ENCODE measurements at regions not wholly inside any gene's neighbourhood (a gene's known extent, or its start where the extent isn't known, plus 50 kb on each side); places are given as distances from the start of the nearest gene placed in this dataset.
"Not testable (repeated sequence)": the region's sequence is repeated elsewhere in the genome, so short reads cannot be mapped to it uniquely, and the experiment has no call there.

- DNase-seq (ENCODE audit: low spot score): no peak
- no peak for ATAC-seq
Observed at GRCh38 chr3:137295336-137295735, 337.6 kb downstream of the IL20RB start.

DNA sequence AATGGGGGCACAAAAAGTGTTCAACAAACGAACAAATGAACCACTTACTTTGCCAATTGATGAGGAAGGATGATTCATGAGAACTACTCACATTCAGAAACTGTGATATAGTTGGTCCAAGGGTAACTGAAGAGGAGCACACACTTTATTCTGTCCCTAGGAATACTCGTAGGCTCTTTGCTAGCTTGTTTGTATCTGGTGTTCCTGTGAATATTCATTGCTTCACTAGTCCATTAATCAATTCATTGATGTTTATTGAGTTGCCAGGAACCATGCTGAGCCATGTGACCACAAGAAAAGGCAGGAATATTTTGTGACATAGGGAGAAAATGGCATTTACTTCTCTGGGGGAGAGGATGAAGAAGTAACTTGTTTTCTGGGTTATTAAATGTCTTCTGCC is 338.3 kb downstream of the IL20RB start:
- no peak for DNase-seq (ENCODE audit: low spot score)
- no peak for ATAC-seq

- ATAC-seq (no peak), DNase-seq (ENCODE audit: low spot score) (no peak)
Observed at GRCh38 chr3:137297770-137298169, 340.0 kb downstream of the IL20RB start.

DNA sequence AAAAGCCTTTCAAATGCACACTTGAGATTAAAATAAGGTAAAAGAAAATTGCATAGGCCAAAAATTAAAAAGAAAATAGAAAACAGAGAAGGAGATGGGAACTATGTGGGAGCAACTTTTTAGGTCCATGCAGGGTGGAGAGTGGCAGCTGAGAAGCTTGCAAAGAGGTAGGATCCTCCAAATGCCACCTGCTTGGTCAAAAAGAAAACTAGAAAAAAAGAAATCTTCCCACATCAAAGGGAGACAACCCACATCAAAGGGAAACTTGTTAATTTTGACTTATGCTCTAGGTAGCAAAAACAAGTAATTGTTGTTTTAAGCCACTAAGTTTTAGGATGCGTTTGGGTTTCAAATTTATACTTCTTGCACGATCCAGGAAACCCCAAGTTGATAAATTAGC is 342.9 kb downstream of the IL20RB start:
- ATAC-seq (no peak), DNase-seq (ENCODE audit: low spot score) (no peak)

- no peak for ATAC-seq
- DNase-seq (ENCODE audit: low spot score): no peak
Observed at GRCh38 chr3:137304313-137305056, 346.7 kb downstream of the IL20RB start.

DNA sequence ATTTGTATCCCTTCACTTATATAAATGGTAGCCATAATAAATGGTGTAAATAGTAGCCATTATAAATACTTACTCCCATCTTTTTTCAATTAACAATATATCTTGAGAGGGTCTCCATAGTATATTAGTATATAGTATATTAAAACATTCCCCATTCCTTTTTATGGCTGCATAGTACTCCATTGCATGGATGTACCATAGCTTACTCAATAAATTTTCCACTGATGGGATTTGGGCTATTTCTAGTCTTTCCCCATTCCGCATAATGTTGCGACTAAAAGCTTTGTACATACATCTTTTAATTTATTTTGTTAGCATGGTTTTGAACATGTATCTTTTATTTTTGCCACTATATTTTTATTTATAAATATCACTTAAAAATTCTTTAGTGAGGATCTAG is 366.3 kb downstream of the IL20RB start:
- ATAC-seq: no peak
- DNase-seq (ENCODE audit: low spot score): no peak

- ATAC-seq (no peak), DNase-seq (ENCODE audit: low spot score) (no peak)
Observed at GRCh38 chr3:137325170-137325569, 367.4 kb downstream of the IL20RB start.

- no peak for DNase-seq (ENCODE audit: low spot score)
- ATAC-seq: no peak
Observed at GRCh38 chr3:137325934-137326333, 368.2 kb downstream of the IL20RB start.

- DNase-seq (ENCODE audit: low spot score): no peak
- no peak for ATAC-seq
Observed at GRCh38 chr3:137329594-137329993, 371.8 kb downstream of the IL20RB start.

DNA sequence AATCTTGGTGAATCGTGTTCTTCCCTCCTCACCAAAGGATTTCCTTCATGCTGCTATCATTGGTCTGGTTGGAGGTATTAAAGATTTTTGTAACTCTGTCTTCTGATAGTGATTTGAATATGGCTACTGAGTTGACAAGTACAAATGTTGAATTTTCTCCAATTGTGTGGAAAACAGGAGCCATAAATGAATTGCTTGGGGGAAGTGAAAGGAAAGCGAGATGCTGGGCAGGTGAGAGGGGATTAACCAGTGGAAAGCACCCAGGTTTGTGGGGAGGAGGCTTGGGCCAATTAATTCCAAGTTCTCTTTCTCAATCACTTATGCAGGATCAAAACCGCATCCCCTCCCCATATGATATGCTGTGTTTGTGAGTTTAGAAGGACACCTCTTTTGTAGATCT is 372.5 kb downstream of the IL20RB start:
- DNase-seq (ENCODE audit: low spot score): no peak

DNA sequence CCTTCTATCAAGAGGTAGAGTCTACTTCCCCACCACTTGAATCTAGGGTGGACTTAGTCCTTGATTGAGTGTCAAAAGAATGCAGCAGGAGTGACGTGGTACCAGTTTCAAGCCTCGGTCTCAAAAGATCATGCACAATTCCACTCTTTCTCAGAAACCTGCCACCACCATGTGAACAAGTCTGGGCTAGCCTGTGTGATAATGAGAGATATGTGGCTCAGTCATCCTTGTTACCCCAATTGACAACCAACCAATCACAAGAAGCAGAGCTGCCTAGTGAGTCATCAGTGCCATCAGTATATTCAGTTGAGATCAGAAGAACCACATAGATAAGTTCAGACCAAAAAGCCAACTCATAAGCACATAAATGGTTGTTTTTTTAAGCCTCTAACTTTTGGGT is 374.5 kb downstream of the IL20RB start:
- DNase-seq (ENCODE audit: low spot score): no peak
- ATAC-seq: no peak

More for the DNA sequence above, 372.5 kb downstream of the IL20RB start:
- ATAC-seq: no peak

- no peak for DNase-seq (ENCODE audit: low spot score)
- no peak for ATAC-seq
Observed at GRCh38 chr3:137335478-137335877, 377.7 kb downstream of the IL20RB start.

DNA sequence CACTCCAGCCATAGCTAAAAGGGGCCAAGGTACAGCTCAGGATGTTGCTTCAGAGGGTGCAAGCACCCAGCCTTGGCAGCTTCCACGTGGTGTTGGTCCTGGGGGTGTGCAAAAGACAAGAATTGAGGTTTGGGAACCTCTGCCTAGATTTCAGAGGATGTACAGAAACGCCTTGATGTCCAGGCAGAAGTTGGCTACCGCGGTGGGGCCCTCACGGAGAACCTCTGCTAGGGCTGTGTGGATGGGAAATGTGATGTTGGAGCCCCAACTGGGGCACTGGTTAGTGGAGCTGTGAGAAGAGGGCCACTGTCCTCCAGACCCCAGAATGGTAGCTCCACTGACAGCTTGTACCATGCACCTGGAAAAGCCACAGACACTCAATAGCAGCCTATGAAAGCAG is 380.6 kb downstream of the IL20RB start:
- not testable (repeated sequence) for ATAC-seq

DNA sequence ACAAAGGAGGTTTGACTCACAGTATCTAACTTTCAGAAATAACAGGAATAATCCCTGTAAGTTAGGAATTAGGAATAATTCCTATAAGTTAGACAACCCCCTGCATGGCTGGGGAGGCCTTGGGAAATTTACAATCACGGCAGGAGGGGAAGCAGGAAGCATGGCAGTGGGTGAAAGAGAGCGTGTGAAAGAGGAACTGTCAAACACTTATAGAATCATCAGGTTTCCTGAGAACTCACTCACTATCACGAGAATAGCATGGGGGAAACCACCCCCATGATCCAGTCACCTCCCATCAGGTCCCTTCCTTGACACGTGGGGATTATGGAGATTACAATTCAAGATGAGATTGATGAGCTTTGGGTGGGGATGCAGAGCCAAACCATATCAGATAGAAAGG is 385.5 kb downstream of the IL20RB start:
- ATAC-seq (no peak), DNase-seq (ENCODE audit: low spot score) (no peak)

More for the DNA sequence above, 380.6 kb downstream of the IL20RB start:
- DNase-seq (ENCODE audit: low spot score): not testable (repeated sequence)

DNA sequence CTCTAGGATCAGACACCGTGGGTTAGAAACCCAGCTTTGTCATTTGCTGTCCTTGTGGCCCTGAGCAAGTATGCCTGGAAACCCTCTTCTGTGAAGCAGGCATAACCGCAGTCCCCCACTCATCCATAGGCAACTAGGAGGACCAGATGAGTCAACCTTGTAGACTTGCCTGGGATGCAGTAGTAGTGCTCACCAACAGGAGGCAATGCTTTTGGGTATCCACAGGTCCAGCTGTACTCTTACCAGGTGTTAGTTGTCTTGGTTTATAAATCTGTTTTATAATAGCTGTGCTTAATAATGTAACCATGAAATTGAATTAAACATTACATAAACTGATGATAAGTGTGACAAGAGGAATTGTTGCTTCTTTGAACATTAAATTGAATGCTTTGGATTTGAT is 389.3 kb downstream of the IL20RB start:
- no peak for ATAC-seq
- no peak for DNase-seq (ENCODE audit: low spot score)

GRCh38 chr3:137347817-137348368 is 390.1 kb downstream of the IL20RB start:
- ATAC-seq (no peak), DNase-seq (ENCODE audit: low spot score) (no peak)

DNA sequence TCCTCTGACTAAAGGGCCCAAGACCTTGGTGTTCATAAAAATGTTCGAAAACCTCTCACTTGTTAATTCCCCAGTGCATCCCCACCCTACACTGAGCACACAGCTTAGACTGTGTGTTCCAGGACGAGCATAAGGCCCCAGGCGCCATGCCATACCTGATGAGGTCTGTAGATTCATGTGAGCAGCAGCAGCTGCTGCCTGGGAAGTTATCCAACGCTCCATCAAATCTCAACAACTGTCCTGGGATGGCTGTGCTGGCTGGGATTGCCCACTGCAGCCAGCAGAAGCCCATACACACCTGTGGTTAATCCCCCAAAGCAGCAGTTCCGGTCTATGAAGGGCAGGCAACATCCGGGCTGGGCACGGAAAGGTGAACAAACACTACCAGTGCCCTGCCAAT is 391.2 kb downstream of the IL20RB start:
- DNase-seq (ENCODE audit: low spot score): no peak
- no peak for ATAC-seq

DNA sequence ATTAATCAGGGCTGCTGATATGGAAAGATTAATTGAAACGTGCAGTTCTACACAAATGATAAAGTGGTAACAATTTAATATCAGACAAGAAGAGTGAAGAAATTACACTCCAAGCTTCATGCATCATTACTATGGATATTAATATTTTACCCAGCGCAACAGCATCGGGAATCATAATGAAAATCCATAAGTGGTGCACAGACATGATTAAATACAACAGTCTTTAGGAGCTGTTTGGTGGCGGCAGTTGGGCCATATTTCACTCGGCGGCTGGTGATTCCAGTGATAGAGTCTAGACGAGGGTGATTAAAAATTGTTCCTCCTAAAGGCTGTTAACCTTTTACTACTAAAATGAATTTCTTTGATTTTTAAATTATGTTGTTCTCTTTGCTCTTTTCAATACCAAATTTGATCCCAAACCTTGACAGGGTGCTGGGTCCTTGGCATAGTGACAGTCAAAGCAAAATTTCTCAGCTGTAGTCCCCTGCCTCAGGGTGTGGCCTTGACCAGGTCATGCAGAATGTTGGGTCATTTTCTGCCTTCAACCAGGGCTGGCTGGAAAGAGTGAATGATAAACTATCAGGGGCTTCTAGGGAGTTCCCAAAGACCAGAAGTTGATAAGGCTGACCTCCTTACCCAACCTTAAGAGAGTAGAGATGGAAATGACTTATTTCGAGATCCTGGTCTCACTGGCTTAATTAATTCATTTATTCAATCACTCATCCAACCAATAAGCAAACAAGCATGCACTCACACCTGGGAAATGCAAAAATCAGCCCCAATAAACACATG is 392.0 kb downstream of the IL20RB start:
- ATAC-seq: no peak
- no peak for DNase-seq (ENCODE audit: low spot score)

- DNase-seq (ENCODE audit: low spot score) (no peak), ATAC-seq (no peak)
Observed at GRCh38 chr3:137360531-137361201, 402.9 kb downstream of the IL20RB start.

DNA sequence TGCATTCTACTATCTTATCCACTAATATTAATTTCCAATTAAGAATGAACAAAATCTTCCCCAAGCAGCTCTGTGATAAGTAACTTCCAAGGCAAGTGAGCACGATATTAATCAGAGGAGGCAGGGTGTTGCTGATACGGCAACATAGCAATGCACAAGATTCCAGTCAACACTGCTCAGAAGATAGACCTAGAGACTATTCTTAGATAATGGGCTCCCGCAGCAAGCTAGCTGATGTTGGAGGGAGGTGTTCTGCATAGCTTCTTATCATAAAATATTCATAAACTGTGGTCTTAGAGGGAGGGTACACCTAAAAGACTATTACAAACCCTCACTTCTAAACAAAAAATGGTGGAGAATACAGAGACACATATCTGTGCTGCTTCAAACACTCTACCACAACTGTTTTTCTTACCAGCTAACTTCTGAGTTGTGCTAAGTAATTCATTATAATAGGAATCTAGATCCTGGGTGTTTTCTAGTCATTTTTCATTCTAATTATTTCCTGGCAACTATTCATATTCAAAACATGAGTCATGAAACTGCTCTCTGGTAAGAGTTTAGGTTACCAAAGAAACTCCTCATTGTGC is 382.0 kb upstream of the SOX14 start:
- ATAC-seq: no peak
- no peak for DNase-seq (ENCODE audit: low spot score)

GRCh38 chr3:137385922-137386321 is 378.2 kb upstream of the SOX14 start:
- no peak for DNase-seq (ENCODE audit: low spot score)
- ATAC-seq: no peak
